NCI-H345 (cell line): ENCODE measurements at regions not wholly inside any gene's neighbourhood (a gene's known extent, or its start where the extent isn't known, plus 50 kb on each side); places are given as distances from the start of the nearest gene placed in this dataset.
"Not testable (repeated sequence)": the region's sequence is repeated elsewhere in the genome, so short reads cannot be mapped to it uniquely, and the experiment has no call there.

Experiments used
- DNase-seq: peaks from one replicate; lab custom pipeline; 2025; lab: John Stamatoyannopoulos, UW

DNA sequence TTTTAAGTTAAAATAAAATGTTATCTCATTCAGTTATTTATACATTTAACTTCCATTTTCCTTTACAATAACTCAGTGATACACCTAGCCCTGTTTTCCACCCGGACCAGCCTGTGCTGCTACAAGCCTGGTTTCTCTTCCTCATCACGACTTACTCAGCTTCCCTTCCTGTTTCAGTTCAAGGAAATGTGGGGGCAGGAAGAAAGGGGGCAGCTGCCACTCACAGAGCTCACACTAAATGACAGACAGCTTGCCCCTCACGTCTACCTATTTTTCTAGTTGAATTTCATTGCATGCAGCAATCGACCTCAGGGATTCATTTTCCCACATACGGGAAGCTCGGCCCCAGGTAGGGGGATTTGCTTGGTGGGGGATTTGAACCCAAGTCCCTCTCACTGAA, 442.6 kb downstream of the TMEM121 start:
- DNase-seq, result not testable (repeated sequence)

GRCh38 chr14:105970821-105971220, 444.4 kb downstream of the TMEM121 start:
- DNase-seq, result not testable (repeated sequence)

DNA sequence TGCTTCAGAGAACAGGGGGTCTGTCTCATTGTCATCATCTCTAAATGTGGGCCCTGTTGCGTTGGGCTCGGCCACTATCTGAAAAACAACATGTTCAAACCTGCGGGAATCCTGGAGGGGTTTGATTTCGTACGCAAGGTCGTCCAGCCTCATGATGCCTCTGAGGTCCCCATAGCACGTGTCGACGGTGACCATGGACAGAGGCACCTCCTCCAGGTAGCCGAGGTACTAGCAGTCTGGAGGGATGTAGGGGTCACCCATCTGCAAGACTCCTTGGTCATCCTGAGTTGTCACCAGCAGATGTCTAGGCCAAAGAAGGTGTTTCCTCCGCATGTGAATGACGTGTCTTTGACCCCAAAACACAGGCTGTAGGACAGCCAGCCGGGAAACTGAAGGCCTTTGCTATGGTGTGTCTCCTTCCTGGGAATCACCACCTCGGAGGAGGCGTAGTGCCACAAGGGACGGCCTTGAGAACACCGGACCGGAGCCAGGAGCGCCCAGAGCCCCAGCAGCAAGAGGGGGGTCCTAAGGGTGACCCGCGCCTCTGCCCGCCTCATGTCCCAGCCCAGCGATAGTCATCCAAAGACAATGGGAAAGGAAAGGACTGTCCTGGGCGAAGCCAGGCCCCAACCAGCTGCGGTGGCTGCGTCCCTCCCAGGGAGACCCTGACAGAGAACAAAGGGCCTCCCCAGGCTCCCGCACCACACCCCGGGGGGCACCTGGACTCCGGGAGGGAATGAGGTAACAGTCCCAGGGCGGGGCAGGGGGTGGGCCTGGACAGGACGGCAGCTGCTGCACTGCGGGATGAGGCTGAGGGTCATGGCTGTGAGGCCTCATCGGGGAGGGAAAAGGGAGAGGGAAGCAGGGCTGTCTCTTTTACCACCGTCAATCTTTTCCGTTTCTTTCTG, 445.5 kb downstream of the TMEM121 start:
- no peak for DNase-seq

DNA sequence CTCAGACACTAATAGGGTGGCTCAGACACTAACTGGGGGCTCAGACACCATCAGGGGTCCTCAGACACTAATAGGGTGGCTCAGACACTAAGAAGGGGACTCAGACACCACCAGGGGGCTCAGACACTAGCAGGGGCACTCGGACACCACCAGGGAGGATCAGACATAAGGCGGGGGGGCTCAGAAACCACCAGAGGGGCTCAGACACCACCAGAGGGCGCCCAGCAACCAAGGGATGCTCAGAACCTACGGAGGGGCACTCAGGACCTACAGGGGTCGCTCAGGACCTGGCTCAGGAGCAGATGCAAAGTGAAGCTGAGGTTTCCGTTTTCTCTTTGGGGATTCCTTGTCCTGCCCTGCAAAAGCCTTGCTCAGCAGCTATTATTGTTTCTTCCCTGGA, 448.5 kb downstream of the TMEM121 start:
- no peak for DNase-seq

DNA sequence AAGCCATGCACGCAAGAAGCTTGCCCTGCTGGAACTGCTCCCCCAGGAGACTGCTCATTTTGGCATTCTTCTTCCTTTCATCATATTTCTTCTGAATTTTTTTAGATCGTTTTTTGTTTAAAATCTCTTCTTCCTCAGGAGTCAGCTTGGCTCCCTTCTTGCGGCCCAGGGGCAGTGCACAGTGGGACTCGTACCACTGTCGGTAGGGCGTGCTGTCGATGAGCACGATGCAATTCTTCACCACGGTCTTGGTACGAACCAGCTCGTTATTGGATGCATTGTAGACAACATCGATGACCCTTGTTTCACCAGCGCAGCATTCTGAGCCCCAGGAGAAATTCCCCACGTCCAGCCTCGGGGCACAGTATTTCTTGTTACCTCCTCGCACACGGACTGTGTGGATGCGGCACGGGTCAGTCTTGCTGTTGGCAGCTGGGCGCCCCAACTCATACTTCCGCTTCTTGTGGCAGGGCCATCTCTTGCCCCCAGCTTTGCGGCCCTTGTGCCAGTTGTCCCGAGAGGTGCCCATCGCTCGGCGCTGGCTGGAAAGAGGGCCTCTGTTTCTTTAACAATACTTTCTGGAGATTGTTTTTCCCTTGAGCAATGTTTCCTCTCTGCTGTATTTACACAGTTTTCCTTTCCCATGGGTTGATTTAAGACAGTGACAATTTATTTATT, 452.4 kb downstream of the TMEM121 start:
- no peak for DNase-seq

DNA sequence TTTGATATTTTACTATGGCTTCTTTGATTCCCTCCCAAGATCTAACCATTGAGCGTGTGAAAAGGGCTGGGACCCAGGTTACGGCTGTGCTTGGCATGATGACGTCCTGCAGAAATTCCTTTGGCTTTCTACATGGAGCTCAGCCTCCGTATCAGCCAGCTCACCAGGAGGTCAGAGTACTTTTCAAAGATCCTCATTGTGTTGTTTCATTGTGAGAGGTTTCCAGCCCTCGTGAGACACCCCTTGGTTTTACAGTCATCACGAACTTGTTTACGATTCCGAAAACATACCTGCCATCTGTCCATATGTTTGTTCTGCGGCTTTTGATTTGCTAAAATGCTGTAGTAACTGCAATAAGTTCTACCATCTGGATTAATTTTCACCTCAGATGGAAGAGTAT, 453.1 kb downstream of the TMEM121 start:
- no peak for DNase-seq

DNA sequence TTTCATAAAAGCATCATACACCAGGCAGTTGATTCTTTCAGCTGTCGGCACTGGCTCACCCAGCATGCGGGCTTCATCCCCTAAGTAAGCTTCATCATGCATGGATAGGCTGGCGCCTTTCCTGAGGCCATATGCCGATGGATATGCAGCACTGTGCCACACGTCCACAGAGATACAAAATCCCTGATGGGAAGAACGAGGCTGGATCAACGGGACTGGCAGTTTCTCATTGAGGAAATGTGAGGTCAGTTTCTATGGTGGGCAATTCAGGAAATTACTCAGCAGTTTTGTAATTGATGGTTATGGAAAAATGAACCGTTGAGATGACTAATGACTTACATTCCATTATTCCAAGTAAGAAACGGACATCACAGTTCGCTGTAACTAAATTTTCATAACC, 453.8 kb downstream of the TMEM121 start:
- DNase-seq, result no peak

DNA sequence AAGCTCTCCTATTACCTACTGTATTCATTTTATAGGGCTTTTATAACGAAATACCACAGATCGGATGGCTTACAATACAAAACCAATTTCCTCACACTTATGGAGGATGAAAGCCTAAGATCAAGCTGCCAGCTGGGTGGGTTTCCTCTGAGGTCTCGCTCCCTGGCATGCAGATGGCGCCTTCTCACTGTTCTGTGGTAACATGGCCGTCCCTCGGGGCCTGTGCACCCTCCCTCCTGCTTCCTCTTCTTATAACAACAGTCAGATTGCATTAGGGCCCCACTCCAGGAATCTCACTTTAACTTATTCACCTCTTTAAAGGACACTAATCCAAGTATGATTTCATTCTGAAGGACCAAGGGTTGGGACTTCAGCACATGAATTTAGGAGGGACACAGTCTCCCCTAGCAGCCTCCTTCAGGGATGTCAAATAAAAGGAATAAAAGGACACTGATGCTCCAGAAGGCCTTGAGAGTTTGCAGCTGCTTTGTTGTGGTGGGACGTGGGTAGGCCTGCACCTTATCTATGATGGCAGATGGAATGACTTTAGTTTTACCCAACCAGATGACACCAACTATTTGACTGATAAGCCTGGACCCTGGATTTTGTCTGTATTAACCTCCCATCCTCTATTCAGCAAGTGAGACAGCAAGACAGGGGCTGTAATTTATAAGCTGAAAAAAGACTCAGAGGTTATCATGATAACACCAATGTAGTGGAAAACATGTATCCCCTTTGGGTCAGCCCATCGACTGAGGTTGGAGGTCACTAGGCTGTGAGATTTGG, 455.3 kb downstream of the TMEM121 start:
- not testable (repeated sequence) for DNase-seq

DNA sequence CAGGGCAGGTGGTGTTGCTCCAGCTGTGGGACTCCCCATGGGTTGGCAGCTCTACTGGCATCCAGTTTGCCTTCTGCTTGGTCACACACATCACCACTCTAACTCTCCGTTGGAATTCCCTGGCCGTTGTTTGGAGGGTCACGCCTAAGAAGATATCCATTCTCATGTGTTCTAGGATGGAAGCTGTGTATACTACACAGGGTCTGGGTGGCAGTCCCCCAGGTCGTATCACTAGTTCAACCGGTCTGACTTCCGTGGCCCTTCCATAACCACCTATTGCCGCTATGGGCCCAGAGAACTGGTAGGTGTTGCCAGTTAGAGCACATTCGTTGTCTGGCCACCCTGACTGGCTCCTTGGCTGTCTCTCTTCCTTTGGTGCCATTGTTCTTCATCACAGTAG, 456.3 kb downstream of the TMEM121 start:
- DNase-seq, result no peak

DNA sequence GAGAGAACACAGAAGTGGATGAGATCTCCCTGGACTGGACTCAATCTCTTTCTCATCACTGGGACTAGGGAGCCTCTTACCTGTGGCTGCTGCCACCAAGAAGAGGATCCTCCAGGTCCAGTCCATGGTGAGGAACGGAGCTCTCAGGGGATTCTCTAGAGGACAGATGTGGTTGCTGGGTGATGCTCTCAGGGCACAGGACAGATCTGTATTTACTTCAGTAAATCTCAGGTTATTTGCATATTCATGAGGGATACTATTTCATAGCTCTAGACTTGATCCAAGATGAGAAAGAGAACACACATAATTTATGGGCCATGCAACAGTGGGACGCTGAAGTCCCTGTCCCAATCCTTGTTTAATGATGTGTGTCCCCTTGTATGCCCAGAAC, 460.5 kb downstream of the TMEM121 start:
- DNase-seq, result no peak

DNA sequence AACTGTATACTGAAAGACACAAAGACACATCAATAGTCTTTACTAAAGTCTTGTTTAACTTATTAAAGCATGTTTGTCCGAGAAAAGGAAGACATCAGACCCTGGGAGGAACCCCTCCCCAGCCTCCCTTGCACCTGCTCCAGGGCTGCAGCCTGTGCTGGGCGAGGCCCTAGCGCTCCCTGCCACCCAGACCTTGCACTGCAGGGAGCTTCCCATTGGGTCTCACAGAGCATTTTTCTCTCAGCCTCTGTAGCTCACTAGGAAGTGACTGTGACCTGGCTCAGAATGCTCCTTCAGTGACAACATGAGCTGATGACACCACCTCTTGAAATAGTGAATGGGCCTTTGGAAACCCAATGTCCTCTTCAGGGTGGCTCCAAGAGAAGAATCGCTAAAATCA, 461.2 kb downstream of the TMEM121 start:
- no peak for DNase-seq

- no peak for DNase-seq
Measured at GRCh38 chr14:105989566-105990302, 463.4 kb downstream of the TMEM121 start.

DNA sequence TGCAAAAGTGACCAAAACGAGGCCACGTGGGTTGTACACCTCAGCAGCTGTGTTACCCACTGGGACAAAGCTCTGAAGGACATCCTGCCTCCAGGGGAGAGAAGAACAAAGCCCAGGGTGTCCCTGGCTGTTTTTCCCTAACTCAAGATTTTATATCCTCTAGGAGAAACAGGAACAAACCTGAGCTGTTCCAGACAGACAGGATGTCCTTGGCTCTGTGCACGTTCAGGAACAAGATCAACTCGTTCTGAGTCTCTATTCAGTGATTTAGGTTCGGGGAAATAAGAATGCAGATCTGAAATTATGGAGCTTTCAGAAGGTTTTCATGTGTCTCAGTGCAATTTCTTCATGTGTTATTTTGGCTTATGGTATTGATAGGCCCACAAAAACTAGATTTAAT, 465.3 kb downstream of the TMEM121 start:
- not testable (repeated sequence) for DNase-seq

GRCh38 chr14:105993814-105994213, 467.4 kb downstream of the TMEM121 start:
- no peak for DNase-seq

- not testable (repeated sequence) for DNase-seq
Measured at GRCh38 chr14:105995011-105995710, 468.8 kb downstream of the TMEM121 start.

DNA sequence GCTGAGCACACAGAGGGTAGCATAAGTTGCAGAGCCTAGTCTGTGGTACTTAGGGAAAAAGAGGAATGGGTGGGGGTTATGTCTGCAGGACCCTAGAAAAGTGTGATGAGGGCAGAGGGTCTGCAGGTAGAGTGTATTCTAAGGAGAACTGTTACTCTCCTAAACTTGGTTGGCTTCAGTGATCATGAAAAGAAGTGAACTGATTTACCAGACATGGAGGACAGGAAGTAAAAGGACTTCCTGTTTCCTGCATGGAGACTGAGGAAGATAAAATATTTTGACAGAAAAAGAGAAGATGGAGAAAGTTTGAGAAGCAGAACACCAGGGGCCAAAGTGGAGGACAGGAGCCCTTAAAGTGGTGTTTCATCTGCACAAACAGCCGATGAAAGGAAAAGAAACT, 472.2 kb downstream of the TMEM121 start:
- not testable (repeated sequence) for DNase-seq

- DNase-seq, result no peak
Measured at GRCh38 chr14:105999361-106000028, 473.1 kb downstream of the TMEM121 start.

- DNase-seq, result not testable (repeated sequence)
Measured at GRCh38 chr14:106000029-106000511, 473.7 kb downstream of the TMEM121 start.

GRCh38 chr14:106001277-106001676, 474.9 kb downstream of the TMEM121 start:
- not testable (repeated sequence) for DNase-seq

DNA sequence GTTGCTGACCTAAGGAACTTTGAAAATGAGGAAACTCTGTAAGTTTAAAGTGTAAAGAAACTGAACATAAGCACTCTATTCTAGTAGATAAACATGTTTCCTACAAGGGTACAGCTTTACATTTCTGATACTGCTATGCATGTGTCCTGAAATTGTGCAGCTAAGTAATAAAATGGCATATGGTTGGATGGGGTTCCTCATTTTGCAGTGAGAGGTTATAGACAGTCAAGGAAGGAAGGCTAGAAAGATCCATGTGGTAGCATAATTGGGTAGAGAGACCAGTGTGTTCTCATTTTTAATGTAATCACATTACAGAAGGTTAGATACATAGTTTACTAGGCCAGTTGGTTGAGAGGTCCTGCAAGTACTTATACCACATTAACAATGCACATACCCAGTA, 477.0 kb downstream of the TMEM121 start:
- DNase-seq, result no peak
